Head of caudate nucleus (tissue), 42 donors: ENCODE measurements at regions not wholly inside any gene's neighbourhood (a gene's known extent, or its start where the extent isn't known, plus 50 kb on each side); places are given as distances from the start of the nearest gene placed in this dataset.
"Not testable (repeated sequence)": the region's sequence is repeated elsewhere in the genome, so short reads cannot be mapped to it uniquely, and the experiment has no call there.

Source experiments
- DNase-seq, 42 donors: peaks; one replicate each; pipeline versions ENCODE4 v3.0.0 to v3.0.0-alpha.2; 2020 to 2021; ENCODE audit warnings: mixed read lengths in 7 of 42
- intact Hi-C: fragments of 100-400 bp; cut with DNase I; formaldehyde crosslinking; loops from one replicate; pipeline ENCODE4 v1.15.0; 2022

DNA sequence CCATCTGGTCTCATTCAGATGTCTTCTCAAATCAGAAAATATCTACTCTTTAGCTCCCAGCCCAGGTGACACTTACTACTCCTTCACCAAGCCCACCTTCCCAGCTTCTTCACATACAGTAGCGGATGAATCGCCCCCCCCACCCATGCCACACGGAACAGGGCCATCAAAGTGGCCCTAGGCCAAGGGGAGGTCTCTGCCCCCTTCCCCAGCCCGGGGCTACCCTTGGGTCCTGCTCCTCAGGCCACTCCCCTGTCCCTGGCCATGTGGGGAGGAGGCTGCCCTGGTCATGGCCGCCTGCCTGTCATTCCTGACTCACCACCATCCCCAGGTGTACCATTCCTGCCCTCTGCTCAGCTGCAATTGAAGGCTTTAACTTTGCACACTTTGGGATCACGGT, 142.8 kb downstream of the NECTIN1 start:
- DNase-seq: no peak
- intact Hi-C loops: loop anchor here (10.0 kb wide), 1 partner anchor 69 kb away; no protein-coding TSS in a partner anchor

DNA sequence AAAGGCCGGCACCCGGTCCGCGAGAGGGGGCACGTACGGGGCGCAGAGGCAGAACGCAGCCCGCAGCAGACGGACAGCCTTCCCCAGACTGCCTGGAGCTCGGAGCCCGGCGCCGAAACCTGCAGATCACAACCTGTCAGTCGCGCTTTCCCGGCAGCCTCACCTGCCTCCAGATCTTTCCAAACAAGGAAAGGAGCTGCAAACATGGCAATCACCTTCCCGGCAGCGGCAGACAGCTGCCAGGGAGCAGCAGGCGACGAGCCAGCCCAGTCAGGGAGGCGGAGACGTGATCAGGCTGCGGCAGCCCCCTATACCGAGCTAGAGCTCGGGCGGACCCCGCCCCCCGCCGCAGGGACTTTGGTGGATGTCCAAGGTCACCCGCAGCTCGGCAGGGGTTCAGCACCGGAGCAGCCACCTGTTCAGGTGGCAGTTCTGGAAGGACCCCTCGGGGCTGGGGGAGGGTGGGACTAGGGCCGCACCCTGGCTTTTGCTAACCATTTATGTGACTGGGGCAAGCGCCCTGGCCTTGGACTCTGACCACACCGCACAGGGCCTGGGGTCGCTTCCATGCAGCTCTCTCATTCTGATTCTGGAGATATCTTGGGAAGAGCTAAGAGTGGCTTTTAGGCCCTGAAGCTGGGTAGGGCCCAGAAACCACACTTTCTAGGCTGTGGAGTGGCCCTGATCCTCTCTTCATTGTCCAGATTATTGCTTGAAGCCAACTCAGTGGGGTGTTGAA, 143.8 kb downstream of the NECTIN1 start:
- DNase-seq: peak; percentile 40 to 92 (median 74)
- intact Hi-C loops: loop anchor here (10.0 kb wide), 1 partner anchor 70 kb away; no protein-coding TSS in a partner anchor

DNA sequence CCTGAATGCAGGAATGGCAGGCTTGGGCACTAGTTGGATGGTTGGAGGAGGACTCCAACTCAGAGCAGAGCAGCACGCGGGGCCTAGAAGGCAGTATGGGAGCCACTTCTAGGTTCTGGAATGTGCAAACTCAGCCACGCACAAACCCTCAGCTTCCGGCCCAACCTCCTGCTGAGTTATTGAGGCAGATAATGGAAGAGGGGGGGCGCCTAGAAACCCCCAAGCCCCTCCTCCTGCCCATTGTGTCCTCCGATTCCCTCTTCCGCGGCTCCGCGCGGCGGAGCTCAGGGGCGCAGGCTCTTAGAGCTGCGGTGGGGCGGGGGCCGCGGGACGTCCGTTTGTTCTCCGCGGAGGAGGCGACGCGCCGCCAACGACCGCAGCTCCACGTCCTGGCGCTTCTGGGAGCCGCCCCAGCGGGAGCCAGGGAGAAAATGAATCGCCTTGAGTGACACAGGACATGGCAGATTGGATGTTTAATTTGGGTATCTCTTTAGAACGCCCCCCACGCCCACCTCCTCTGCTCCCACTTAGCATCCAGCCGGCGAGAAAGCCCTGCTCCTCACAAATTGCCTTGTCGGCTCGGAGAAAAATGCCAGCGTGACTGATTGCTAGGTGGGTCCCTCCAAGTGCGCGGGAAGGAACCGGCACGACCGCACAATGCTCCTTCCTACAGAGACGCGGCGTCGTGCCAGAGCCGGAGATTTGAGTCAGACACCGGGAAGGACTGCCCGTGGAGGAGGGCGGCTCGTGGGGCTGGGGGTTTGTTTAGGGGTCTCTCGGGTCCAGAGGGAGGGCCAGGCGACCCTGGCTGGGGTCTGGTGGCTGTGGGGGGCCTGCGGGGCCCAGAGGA, 144.6 kb downstream of the NECTIN1 start:
- intact Hi-C loops: loop anchor here (10.0 kb wide), 1 partner anchor 70 kb away; no protein-coding TSS in a partner anchor
- peak; percentile 38 to 88 (median 68) for DNase-seq

DNA sequence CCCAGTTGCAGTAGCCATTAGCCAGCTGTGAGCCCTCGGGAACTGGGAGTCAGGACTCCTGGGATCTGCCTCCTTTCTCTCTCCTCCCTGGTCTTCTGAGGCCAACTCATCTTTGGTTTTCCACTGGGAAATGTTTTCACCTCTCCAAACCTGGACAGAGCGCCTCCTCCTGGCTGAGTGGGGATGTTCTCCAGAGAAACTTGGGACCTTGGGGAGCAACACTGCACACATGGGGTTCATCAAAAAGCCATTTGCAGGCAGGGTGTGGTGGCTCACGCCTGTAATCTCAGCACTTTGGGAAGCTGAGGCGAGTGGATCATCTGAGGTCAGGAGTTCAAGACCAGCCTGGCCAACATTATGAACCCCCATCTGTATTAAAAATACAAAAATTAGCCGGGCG, 145.4 kb downstream of the NECTIN1 start:
- DNase-seq: peak in 1 of 42 donors; percentile 21
- intact Hi-C loops: loop anchor here (10.0 kb wide), 1 partner anchor 71 kb away; no protein-coding TSS in a partner anchor

DNA sequence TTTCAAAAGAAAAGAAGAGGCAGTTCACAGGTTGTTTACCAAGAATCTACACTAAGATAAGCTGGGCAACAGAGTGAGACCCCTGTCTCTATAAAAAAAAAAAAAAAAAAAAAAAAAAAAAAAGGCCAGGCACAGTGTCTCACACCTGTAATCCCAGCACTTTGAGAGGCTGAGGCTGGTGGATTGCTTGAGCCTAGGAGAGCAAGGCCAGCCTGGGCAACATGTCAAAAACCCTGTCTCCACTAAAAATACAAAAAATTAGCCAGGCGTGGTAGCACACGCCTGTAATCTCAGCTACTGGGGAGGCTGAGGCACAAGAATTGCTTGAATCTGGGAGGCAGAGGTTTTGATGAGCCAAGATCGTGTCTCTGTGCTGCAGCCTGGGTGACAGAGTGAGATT, 147.6 kb downstream of the NECTIN1 start:
- intact Hi-C loops: loop anchor here (10.0 kb wide), 1 partner anchor 73 kb away; no protein-coding TSS in a partner anchor
- peak in 1 of 42 donors; percentile 11 for DNase-seq

DNA sequence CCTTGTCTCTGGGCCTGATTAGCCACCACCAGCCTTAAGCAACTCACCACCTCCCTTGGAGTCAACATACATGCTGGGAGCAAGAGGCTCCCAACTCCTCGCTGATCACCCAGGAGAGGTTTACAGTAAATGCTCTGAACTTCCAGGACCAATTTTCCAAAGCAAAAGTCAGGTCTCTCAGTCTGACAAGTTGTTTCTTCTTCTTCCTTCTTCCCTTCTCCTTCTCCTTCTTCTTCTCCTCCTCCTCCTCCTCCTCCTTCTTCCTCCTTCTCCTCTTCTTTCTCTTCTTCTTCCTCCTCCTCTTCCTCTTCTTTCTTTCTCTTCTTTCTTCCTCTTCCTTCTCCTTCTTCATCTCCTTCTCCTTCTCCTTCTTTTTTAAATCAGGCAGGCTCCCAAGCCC, 148.2 kb downstream of the NECTIN1 start:
- intact Hi-C loops: loop anchor here (10.0 kb wide), 1 partner anchor 74 kb away; no protein-coding TSS in a partner anchor
- DNase-seq: no peak

DNA sequence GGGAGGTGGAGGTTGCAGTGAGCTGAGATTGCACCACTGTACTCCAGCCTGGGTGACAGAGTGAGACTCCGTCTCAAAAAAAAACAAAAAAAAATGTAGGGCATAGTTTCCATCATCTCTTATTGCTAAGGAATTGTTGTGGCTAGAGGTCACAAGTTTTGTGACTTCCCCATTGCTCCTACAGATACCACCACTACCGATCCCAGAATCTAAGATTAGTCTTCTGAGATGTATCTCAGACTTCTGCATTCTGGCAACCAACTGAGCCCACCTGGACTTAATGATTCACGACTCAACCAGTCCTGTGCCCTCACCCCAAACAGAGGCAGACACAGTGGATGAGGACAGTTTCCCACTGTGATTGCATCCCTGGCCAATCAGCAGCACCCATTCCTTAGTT, 148.9 kb downstream of the NECTIN1 start:
- intact Hi-C loops: loop anchor here (10.0 kb wide), 1 partner anchor 75 kb away; no protein-coding TSS in a partner anchor
- DNase-seq: peak in 1 of 42 donors; percentile 12

DNA sequence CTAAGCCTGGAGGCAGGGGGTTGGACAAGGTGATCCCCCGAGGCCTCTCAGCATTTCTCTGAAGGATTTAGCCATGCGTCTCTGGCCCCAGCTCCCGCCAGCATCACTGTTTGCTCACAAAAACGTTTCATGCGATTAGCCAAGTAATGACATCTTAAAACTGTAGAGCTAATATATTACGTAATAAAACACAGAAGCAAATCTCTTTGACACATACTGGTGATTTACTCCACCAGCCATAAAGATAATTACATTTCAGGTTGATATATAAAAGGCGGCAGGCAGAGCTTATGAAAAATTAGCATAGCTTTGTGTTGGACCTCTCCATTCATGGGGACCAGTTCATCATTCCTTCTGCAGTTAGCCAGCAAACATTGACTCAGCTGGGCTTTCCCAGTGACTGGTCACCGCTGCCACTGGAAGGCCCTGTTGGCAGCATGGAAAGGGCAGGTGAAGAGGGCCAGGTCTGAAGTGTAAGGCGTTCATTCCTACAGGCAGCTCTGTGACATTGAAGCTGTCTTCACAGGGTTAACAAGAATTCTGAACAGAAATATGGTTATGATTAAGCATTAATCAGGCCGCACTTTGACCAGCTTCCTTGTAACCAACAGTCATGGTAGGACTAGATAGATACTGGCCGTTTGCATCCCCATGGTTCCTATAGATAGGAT, 150.3 kb downstream of the NECTIN1 start:
- no peak for DNase-seq
- intact Hi-C loops: no loop called here

DNA sequence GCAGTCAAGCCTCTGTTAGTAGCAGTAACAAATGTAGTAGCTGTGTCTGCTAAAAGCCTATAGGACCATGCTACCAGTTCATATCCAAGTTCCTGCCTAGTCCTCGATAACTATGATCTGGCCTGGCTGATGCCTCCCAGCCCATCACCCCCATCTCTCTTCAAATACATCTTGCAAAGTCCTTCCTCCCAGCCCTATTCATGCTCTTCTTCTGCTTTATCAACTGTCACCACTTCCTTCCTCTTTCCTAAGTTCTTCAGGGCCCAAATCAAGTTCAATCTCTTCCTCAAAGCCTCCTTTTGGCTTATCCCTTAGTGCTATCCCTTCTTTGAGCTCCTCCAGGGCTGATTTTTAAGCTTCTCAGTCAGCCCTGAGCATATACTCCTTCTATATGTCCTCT, 150.9 kb upstream of the THY1 start:
- no peak for DNase-seq
- intact Hi-C loops: no loop called here

DNA sequence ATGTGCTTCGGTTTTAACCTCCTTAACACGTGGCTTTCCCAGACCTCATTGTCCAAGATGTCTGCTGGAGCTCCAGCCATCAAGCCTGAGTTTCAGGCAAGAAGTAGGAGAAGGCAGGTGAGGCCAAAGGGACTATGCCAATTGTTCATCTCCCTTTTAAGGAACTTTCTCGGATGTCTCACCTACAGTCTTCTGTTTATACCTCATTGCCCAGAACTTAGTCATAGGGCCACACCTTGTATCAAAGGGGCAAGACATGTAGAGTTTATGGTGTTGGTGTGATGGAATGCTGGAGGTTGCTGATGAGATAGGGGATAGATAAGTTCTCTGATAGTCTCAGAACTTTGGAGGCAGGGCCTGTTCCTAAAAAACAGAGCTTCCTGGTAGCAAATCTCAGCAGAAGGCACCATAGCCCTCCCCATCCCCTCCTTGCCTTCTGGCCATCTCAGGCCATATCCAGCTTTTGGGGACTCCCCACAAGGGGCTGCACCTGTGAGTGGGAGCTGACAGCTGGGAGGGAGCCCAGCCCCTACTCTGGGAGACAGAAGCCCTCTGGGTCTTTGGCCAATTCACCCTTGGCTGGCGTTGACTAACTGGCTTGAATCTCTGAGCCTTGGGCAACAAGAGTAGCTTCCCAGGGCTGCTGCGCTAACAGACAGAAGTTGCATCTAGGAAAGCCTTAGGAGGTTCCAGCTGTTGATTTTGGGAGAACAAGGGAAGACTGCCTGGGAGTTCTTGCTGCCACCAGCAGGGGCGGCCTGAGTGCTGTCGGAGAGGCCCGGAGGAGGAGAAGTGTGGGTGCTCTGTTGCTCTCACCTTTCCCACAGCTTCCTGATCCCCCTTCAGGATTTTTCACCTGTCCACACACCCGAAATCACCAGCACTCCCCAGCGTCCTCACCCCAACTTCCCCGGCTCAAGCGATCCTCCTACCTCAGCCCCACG, 149.8 kb upstream of the THY1 start:
- DNase-seq: no peak
- intact Hi-C loops: no loop called here

DNA sequence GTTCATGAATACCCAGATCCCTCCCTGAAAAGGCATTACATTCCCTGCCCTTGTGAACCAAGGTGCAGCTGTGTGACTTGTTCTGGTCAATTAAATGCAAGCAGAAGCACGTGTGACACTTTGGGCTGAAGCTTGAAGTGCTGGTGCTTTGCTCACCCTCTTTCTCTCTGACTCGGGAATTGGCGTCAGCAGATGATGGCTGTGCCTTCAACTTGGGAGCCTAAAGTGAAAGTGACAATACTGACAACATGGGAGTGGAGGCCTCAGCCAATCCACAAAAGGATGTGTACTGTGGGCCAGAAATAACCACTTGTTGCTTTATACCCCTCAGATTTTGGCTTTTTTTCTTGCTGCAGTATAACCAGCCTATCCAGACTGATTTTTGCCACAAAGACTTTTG, 148.3 kb upstream of the THY1 start:
- intact Hi-C loops: no loop called here
- no peak for DNase-seq

DNA sequence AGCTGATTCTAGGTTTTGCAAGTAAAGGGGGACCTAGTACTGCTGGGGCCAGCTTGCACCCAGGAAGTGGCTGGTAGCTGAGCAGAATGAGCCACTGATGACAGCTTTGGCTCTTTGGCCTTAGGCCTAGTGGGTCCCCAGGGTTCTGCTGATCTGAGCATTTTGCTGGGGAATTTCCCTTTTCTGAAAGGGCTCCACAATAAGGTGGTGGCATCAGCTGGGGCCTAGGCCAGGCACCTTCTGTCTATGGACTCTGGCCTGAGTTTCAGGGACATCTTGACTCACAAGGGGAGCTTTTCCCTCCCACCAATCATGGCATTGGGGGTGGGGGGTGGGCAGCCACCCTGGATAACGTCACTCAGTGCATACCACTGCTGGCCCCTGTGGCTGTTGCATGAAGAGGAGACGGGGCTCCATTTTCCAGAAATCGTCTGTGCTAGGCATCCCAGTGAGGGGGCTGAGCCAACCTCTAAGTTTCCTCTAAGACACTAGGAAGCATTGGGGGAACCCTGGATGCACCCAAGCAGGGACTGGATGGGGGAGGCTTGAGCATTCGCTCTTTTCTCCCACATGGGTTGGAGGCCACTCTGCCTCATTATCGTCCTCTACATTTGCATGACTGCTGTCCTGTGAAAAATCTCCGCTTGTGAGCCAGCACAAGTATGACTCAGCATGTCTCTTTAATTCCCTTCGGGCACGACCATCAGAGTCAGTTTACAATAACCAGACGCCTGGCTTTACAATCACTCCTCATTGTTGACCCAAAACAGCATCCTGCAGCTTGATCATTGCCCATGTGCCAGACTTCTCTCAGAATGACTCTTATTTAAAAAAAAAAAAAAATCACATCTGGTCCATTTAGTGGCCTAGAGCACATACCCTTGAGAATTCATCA, 145.0 kb upstream of the THY1 start:
- intact Hi-C loops: no loop called here

DNA sequence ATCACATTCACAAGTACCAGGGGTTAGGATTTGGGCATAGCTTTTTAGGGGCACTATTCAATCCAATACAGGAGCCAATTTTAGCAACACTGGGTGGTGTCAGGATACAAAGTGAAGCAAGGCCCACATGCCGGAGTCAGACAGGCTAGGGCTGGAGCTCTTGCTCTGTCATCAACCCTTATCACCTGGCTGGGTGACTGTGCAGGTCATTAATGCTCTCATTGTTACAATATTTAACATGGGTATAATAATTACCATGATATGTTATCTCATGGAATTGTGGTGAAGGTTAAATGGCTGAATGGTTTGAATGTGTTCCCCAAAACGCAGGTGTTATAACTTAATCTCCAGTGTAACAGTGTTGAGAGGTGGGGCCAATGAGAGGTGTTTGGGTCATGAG, 143.3 kb upstream of the THY1 start:
- intact Hi-C loops: no loop called here
- peak in 1 of 42 donors; percentile 20 for DNase-seq

More for the DNA sequence above, 145.0 kb upstream of the THY1 start:
- peak in 27 of 42 donors; percentile 17 to 82 (median 48) for DNase-seq

DNA sequence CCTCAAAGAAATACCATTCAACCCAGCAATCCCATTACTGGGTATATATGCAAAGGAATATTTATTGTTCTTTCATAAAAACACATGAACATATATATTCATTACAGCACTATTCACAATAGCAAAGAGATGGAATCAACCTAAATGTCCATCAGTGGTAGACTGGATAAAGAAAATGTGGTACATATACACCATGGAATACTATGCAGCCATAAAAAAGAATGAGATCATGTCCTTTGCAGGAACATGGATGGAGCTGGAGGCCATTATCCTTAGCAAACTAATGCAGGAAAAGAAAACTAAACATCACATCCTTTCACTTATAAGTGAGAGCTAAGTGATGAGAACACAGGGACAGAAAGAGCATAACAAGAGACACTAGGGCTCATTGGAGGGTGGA, 142.7 kb upstream of the THY1 start:
- DNase-seq, intact Hi-C loops: not testable (repeated sequence)

DNA sequence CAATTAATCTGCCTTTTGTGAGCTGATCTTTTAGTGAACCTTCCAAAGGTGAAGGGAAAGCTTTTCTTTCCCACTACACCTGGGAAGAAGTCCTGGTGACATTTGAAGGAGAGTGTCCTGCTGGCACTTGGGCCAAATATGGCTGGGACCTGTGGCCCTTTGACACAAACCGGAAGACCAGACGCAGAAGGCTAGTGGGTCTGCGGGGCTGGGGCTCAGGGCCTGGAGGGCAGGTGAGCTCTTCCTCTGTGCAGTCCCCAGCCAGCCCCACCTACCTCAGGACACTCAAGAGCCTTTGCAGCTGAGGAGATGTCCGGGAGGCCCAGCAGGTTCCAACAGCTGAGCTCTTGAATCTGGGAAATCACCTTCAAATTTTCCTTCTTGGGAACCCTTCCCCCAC, 138.0 kb upstream of the THY1 start:
- intact Hi-C loops: no loop called here
- DNase-seq: peak in 1 of 42 donors; percentile 14

DNA sequence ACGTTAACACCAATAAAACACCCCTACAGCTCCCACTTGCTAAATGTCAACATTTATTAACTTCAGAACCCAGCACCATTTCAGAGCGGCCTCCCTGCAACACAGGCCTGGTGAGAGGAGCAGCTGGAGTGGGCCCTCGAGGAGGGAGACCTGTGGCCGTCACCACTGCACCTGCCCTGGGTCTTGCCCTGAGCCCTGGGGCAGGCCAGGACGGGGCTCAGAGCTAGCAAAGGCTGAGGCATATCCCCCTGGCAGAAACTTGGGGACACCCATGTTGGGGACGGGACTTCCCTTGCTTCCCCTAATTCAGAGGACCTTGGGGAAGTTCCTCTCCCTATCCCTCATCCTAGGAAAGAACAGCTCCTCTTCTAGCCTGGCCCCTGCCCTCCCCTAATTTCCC, 137.3 kb upstream of the THY1 start:
- DNase-seq: peak in 1 of 42 donors; percentile 18
- intact Hi-C loops: no loop called here

DNA sequence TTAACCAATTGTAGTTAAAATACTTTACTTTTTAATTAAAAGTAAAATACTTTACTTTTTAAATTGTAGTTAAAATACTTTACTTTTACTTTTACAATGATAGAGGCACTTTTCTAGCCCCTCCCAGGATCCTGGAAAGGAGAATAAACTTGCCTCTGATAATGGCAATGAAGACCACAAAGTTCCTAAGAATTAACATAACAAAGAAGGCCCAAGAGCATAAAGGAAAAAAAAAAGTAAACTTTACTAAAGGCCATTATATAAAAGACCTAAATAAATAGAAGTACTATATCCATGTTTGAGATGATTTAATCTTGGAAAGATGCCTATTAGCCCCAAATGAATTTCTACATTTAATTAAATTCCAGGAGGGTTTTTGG, 129.1 kb upstream of the THY1 start:
- DNase-seq: no peak
- intact Hi-C loops: no loop called here
